ENCODE measurements at regions not wholly inside any gene's neighbourhood (a gene's known extent, or its start where the extent isn't known, plus 50 kb on each side); places are given as distances from the start of the nearest gene placed in this dataset.

DNA sequence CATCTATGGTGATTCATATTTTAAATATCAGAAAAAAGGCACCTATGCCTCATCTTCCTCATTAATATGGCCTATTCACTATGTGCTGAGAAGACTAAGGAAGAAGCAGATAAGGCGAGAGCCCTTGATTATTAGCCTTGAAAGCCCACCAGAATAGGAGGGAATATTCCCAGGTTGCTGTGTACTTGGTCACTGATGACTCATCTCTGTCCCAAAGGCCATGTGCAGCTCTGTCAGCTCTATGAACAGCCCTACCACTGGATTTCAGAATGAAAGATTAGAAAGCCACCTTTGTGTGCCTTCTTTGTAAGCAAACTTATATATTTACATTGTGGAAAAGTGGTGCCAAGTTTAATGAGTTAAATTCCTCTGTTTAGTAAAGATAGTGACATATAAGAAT, 211.5 kb downstream of the NFKBIZ start:
- TF ChIP-seq, protein P1, sequence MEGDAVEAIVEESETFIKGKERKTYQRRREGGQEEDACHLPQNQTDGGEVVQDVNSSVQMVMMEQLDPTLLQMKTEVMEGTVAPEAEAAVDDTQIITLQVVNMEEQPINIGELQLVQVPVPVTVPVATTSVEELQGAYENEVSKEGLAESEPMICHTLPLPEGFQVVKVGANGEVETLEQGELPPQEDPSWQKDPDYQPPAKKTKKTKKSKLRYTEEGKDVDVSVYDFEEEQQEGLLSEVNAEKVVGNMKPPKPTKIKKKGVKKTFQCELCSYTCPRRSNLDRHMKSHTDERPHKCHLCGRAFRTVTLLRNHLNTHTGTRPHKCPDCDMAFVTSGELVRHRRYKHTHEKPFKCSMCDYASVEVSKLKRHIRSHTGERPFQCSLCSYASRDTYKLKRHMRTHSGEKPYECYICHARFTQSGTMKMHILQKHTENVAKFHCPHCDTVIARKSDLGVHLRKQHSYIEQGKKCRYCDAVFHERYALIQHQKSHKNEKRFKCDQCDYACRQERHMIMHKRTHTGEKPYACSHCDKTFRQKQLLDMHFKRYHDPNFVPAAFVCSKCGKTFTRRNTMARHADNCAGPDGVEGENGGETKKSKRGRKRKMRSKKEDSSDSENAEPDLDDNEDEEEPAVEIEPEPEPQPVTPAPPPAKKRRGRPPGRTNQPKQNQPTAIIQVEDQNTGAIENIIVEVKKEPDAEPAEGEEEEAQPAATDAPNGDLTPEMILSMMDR (IDR thresholded peaks at IDR 0.05) = no peak
- no peak for TF ChIP-seq POLR2A (IDR thresholded peaks at IDR 0.05)
